ENCODE measurements at regions not wholly inside any gene's neighbourhood (a gene's known extent, or its start where the extent isn't known, plus 50 kb on each side); places are given as distances from the start of the nearest gene placed in this dataset.

- TF ChIP-seq MAX (IDR thresholded peaks at IDR 0.05), result no peak
- no peak for TF ChIP-seq ZBTB7A (IDR thresholded peaks at IDR 0.05; ENCODE audit: low read depth)
- no peak for TF ChIP-seq REST (IDR thresholded peaks at IDR 0.05; ENCODE audit: low read depth)
- TF ChIP-seq USF1 (IDR thresholded peaks at IDR 0.05), result no peak
- no peak for TF ChIP-seq NFIC (IDR thresholded peaks at IDR 0.05)
- no peak for TF ChIP-seq YY1 (IDR thresholded peaks at IDR 0.05; ENCODE audit: low read depth)
- no peak for TF ChIP-seq RAD21 (IDR thresholded peaks at IDR 0.05; ENCODE audit: low read depth)
- no peak for TF ChIP-seq EGR1 (IDR thresholded peaks at IDR 0.05)
- TF ChIP-seq TEAD4 (IDR thresholded peaks at IDR 0.05), result no peak
- no peak for TF ChIP-seq FOXM1 (IDR thresholded peaks at IDR 0.05; ENCODE audit: borderline replicate concordance, low read depth)
- TF ChIP-seq TAF1 (IDR thresholded peaks at IDR 0.05; ENCODE audit: low read depth), result no peak
- no peak for TF ChIP-seq TCF12 (IDR thresholded peaks at IDR 0.05; ENCODE audit: low read depth)
- no peak for TF ChIP-seq CREB1 (IDR thresholded peaks at IDR 0.05; ENCODE audit: low read depth)
- TF ChIP-seq EP300 (IDR thresholded peaks at IDR 0.05; ENCODE audit: borderline replicate concordance), result no peak
- TF ChIP-seq CEBPB (IDR thresholded peaks at IDR 0.05), result no peak
Observed at GRCh38 chr14:51400139-51400538, 160.1 kb downstream of the TMX1 start.

GRCh38 chr14:51401272-51401671 lies 161.2 kb downstream of the TMX1 start:
- no peak for TF ChIP-seq TEAD4 (IDR thresholded peaks at IDR 0.05)
- TF ChIP-seq FOXM1 (IDR thresholded peaks at IDR 0.05; ENCODE audit: borderline replicate concordance, low read depth), result no peak
- TF ChIP-seq RAD21 (IDR thresholded peaks at IDR 0.05; ENCODE audit: low read depth), result no peak
- TF ChIP-seq TCF12 (IDR thresholded peaks at IDR 0.05; ENCODE audit: low read depth), result no peak
- no peak for TF ChIP-seq NFIC (IDR thresholded peaks at IDR 0.05)
- TF ChIP-seq YY1 (IDR thresholded peaks at IDR 0.05; ENCODE audit: low read depth), result no peak

DNA sequence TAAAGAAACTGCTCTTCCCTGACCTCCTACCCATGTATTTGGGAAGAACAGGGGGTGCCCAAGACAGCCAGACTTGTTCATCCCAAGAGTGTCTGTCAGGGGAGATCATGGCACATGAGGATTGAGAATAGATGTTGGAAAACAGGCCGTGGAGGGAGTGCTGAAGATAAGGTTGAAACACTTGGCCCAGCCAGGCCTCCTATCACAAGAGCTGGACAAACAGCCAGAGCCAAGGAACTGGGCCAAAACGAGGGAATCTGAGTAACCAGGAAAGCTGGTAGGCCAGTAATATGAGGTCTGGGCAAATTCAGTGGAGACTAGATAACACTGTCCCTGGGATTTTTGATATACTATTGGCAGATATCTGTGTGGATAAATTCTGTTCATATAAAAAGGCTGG lies 161.7 kb downstream of the TMX1 start:
- TF ChIP-seq REST (IDR thresholded peaks at IDR 0.05; ENCODE audit: low read depth), result no peak
- no peak for TF ChIP-seq NFIC (IDR thresholded peaks at IDR 0.05)
- TF ChIP-seq CREB1 (IDR thresholded peaks at IDR 0.05; ENCODE audit: low read depth), result no peak
- TF ChIP-seq TAF1 (IDR thresholded peaks at IDR 0.05; ENCODE audit: low read depth), result no peak
- no peak for TF ChIP-seq EGR1 (IDR thresholded peaks at IDR 0.05)
- TF ChIP-seq CEBPB (IDR thresholded peaks at IDR 0.05), result no peak

GRCh38 chr14:51410897-51411296 lies 170.8 kb downstream of the TMX1 start:
- TF ChIP-seq YY1 (IDR thresholded peaks at IDR 0.05; ENCODE audit: low read depth), result no peak
- TF ChIP-seq CREB1 (IDR thresholded peaks at IDR 0.05; ENCODE audit: low read depth), result no peak
- TF ChIP-seq EGR1 (IDR thresholded peaks at IDR 0.05), result no peak
- no peak for TF ChIP-seq FOXM1 (IDR thresholded peaks at IDR 0.05; ENCODE audit: borderline replicate concordance, low read depth)
- no peak for TF ChIP-seq ZBTB7A (IDR thresholded peaks at IDR 0.05; ENCODE audit: low read depth)
- no peak for TF ChIP-seq TAF1 (IDR thresholded peaks at IDR 0.05; ENCODE audit: low read depth)
- no peak for TF ChIP-seq USF1 (IDR thresholded peaks at IDR 0.05)
- TF ChIP-seq CEBPB (IDR thresholded peaks at IDR 0.05), result no peak
- TF ChIP-seq TCF12 (IDR thresholded peaks at IDR 0.05; ENCODE audit: low read depth), result no peak
- no peak for TF ChIP-seq EP300 (IDR thresholded peaks at IDR 0.05; ENCODE audit: borderline replicate concordance)
- TF ChIP-seq REST (IDR thresholded peaks at IDR 0.05; ENCODE audit: low read depth), result no peak
- no peak for TF ChIP-seq NFIC (IDR thresholded peaks at IDR 0.05)
- no peak for TF ChIP-seq RAD21 (IDR thresholded peaks at IDR 0.05; ENCODE audit: low read depth)

GRCh38 chr14:51419685-51420084 lies 179.6 kb downstream of the TMX1 start:
- TF ChIP-seq TCF12 (IDR thresholded peaks at IDR 0.05; ENCODE audit: low read depth), result no peak
- TF ChIP-seq USF1 (IDR thresholded peaks at IDR 0.05), result peak; percentile 74
